ENCODE measurements at regions not wholly inside any gene's neighbourhood (a gene's known extent, or its start where the extent isn't known, plus 50 kb on each side); places are given as distances from the start of the nearest gene placed in this dataset.

DNA sequence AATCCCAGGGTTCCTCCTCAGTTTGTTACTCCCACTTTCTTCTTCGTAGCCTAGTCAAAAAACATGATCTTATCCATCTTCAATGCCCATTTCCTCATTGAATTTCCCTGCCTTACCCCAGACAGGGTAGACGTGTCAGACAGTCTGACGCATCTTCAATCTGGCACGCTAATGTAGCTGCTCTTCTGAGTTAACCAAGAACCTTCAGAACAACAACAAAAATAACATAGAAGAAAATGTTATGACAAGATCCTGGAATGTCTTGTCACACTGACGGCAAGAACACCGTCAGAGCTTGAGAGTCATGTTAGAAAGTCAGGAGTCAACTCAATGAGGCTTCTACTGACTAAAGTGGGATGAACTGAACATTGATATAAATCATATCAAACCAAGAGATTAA is 122.7 kb upstream of the SPDL1 start:
- H3K4me3 ChIP-seq (ENCODE audit: control insufficient read depth, low read depth, low read length) = no peak overlapping the region
- DNase-seq (ENCODE audit: low read depth) = no peak
- TF ChIP-seq, protein P1, sequence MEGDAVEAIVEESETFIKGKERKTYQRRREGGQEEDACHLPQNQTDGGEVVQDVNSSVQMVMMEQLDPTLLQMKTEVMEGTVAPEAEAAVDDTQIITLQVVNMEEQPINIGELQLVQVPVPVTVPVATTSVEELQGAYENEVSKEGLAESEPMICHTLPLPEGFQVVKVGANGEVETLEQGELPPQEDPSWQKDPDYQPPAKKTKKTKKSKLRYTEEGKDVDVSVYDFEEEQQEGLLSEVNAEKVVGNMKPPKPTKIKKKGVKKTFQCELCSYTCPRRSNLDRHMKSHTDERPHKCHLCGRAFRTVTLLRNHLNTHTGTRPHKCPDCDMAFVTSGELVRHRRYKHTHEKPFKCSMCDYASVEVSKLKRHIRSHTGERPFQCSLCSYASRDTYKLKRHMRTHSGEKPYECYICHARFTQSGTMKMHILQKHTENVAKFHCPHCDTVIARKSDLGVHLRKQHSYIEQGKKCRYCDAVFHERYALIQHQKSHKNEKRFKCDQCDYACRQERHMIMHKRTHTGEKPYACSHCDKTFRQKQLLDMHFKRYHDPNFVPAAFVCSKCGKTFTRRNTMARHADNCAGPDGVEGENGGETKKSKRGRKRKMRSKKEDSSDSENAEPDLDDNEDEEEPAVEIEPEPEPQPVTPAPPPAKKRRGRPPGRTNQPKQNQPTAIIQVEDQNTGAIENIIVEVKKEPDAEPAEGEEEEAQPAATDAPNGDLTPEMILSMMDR (conservative IDR thresholded peaks at IDR 0.05; ENCODE audit: control insufficient read depth, insufficient read depth, low read depth, low read length) = no peak

DNA sequence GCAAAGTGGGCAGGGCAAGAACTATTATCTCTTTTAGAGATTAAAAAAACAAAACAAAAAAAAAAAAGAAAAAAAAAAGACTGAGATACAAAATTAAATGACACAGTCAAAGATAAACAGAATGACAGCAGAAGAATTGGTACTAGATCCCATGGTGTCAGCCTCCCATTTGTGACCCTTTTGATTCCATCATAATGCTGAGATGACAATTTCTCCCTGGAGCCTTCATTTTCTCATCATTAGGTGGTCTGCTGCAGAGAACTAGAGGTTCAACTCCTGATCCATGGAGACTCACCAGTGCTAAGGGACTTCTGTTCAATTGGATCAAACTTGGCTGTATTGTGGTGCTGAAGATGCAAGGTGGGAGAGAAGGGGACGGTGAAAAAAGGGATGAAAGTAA is 123.5 kb upstream of the SPDL1 start:
- no peak for DNase-seq (ENCODE audit: low read depth)
- TF ChIP-seq, protein P1 (conservative IDR thresholded peaks at IDR 0.05; ENCODE audit: control insufficient read depth, insufficient read depth, low read depth, low read length) = no peak
- H3K4me3 ChIP-seq (ENCODE audit: control insufficient read depth, low read depth, low read length) = no peak overlapping the region

DNA sequence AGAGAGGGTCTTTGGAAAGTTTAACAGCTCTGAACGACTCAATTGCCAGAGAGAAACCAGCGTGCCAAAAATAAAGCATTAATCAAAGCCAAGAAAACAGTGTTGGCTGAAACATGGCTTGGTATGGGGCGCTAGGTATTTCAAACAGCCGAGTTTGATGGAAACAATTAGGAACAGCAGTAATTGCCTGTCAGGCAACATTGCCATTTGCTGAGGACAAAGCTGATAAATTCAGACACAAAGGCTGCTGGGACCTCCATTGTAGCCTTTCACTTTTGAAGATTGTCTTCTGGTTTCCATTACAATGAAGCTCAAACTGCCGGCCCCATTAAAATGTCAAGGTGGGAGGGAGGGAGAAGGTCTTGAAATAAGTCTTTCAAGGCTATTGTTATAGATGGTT is 125.4 kb upstream of the SPDL1 start:
- no peak for DNase-seq (ENCODE audit: low read depth)
- TF ChIP-seq, protein P1 (conservative IDR thresholded peaks at IDR 0.05; ENCODE audit: control insufficient read depth, insufficient read depth, low read depth, low read length) = no peak
- H3K4me3 ChIP-seq (ENCODE audit: control insufficient read depth, low read depth, low read length) = no peak overlapping the region

DNA sequence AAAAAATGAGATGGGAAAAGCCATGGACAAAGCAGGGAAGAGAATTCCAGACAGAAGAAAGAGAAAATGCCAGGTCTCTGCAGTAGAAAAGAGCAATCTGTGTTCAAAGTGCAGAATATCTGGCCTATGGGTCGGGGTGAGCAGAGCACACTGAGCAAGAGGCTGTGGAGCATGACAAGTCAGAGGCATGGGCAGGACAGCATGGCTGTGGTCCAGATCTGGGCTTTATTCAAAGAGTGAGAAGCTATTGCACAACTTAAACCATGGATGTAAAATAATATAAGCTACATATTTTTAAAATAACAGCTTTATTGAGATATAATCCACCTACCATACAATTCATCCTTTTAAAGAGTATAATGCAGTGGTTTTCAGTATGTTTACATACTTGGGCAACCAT is 133.1 kb upstream of the SPDL1 start:
- DNase-seq (ENCODE audit: low read depth) = peak; percentile 33

DNA sequence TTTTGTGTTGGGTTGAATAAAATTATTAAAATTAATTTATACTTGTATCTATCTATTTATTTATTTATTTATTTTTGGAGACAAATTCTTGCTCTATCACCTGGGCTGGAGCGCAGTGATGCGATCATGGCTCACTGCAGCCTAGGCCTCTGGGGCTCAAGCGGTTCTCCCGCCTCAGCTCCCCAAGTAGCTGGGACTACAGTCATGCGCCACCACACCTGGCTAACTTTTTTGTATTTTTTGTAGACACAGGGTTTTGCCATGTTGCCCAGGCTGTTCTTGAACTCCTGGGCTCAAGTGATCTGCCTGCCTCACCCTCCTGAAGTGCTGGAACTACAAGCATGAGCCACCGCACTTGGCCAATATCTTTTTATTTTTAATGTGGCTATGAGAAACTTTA is 134.7 kb upstream of the SPDL1 start:
- no peak overlapping the region for H3K4me3 ChIP-seq (ENCODE audit: control insufficient read depth, low read depth, low read length)
- no peak for DNase-seq (ENCODE audit: low read depth)
- TF ChIP-seq, protein P1 (conservative IDR thresholded peaks at IDR 0.05; ENCODE audit: control insufficient read depth, insufficient read depth, low read depth, low read length) = no peak

More for the DNA sequence above, 133.1 kb upstream of the SPDL1 start:
- no peak overlapping the region for H3K4me3 ChIP-seq (ENCODE audit: control insufficient read depth, low read depth, low read length)
- TF ChIP-seq, protein P1 (conservative IDR thresholded peaks at IDR 0.05; ENCODE audit: control insufficient read depth, insufficient read depth, low read depth, low read length) = no peak

DNA sequence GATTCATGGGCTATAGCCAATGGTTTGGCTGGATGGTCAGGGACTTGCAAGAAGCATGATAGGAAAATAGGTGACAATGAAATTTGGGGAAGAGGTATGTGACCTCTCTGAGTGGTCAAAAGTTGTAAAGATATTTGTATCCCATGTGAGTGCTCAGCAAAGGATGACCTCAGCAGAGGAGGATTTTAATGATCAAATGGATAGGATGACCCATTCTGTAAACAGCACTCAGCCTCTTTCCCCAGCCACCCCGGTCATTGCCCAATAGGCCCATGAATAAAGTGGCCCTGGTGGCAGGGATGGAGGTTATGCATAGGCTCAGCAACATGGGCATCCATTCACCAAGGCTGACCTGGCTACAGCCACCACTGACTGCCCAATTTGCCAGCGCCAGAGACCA is 138.4 kb upstream of the SPDL1 start:
- H3K4me3 ChIP-seq (ENCODE audit: control insufficient read depth, low read depth, low read length) = no peak overlapping the region
- TF ChIP-seq, protein P1 (conservative IDR thresholded peaks at IDR 0.05; ENCODE audit: control insufficient read depth, insufficient read depth, low read depth, low read length) = no peak
- DNase-seq (ENCODE audit: low read depth) = peak; percentile 33
